WTC11 (cell line): ENCODE measurements at regions not wholly inside any gene's neighbourhood (a gene's known extent, or its start where the extent isn't known, plus 50 kb on each side); places are given as distances from the start of the nearest gene placed in this dataset.

Source experiments
- ATAC-seq: fragments of 200-7000 bp; cut with Tn5 transposase; 2 replicates; pipeline ENCODE4 v1.10.0; 2021; ENCODE audit warnings: mild to moderate bottlenecking, moderate library complexity
- CTCF ChIA-PET: fragments of 300-600 bp; sonication (Branson Sonifier 250); formaldehyde crosslinking; loops from one replicate; lab custom pipeline; 2021; ENCODE audit warnings: antibody characterized with exemption; lab: Charles Lee
- POLR2A ChIA-PET: fragments of 350-600 bp; sonication (Branson Sonifier 250); formaldehyde crosslinking; loops from one replicate; lab custom pipeline; 2021; ENCODE audit warnings: antibody characterized with exemption; lab: Charles Lee
- DNase-seq: peaks from one replicate; pipeline ENCODE4 v3.0.0; 2021; ENCODE audit warnings: low spot score
- H3K27ac Mint-ChIP-seq: 2 replicates; pipeline ENCODE4 v1.8.0; 2021; ENCODE audit warnings: mixed read lengths
- H3K27me3 Mint-ChIP-seq: 2 replicates; pipeline ENCODE4 v1.8.0; 2021; ENCODE audit warnings: low read depth, mild to moderate bottlenecking, moderate library complexity, mixed read lengths
- H3K36me3 Mint-ChIP-seq: 2 replicates; pipeline ENCODE4 v1.8.0; 2021; ENCODE audit warnings: mixed read lengths
- H3K4me1 Mint-ChIP-seq: 2 replicates; pipeline ENCODE4 v1.8.0; 2022; ENCODE audit warnings: mixed read lengths
- H3K4me3 Mint-ChIP-seq: 2 replicates; pipeline ENCODE4 v1.8.0; 2021; ENCODE audit warnings: mild to moderate bottlenecking, moderate library complexity, mixed read lengths
- H3K9me3 Mint-ChIP-seq: 2 replicates; pipeline ENCODE4 v1.8.0; 2021; ENCODE audit warnings: mixed read lengths
- ATF3 ChIP-seq: sonication (generic); formaldehyde crosslinking; conservative IDR thresholded peaks from 2 replicates; pipeline ENCODE4 v1.8.1; 2022; ENCODE audit warnings: mild to moderate bottlenecking, missing genetic modification reagents
- CBFB ChIP-seq: sonication (generic); formaldehyde crosslinking; IDR thresholded peaks from 2 replicates; pipeline ENCODE4 v1.8.1; 2022; ENCODE audit warnings: mild to moderate bottlenecking, low read depth, missing genetic modification reagents
- FOXJ3 ChIP-seq: sonication (generic); formaldehyde crosslinking; IDR thresholded peaks from 2 replicates; pipeline ENCODE4 v1.9.0; 2021; ENCODE audit warnings: missing genetic modification reagents, mild to moderate bottlenecking, borderline replicate concordance
- FOXP1 ChIP-seq: sonication (generic); formaldehyde crosslinking; IDR thresholded peaks from 2 replicates; pipeline ENCODE4 v1.8.0; 2022; ENCODE audit warnings: missing genetic modification reagents, mild to moderate bottlenecking, moderate library complexity, borderline replicate concordance
- HMGA2 ChIP-seq: fragments of 250-450 bp; sonication (Bioruptor Pico); IDR thresholded peaks from 2 replicates; pipeline ENCODE4 v1.4.0; 2021; ENCODE audit warnings: mild to moderate bottlenecking, moderate library complexity
- JAZF1 ChIP-seq: fragments of 250-450 bp; sonication (Bioruptor Pico); IDR thresholded peaks from 2 replicates; pipeline ENCODE4 v1.9.0; 2021; ENCODE audit warnings: moderate library complexity, mild to moderate bottlenecking, inconsistent platforms
- KAT7 ChIP-seq: sonication (generic); formaldehyde crosslinking; IDR thresholded peaks from 2 replicates; pipeline ENCODE4 v1.8.1; 2023; ENCODE audit warnings: missing genetic modification reagents, mild to moderate bottlenecking, borderline replicate concordance
- NFYB ChIP-seq: sonication (generic); formaldehyde crosslinking; conservative IDR thresholded peaks from 2 replicates; pipeline ENCODE4 v1.8.0; 2022; ENCODE audit warnings: low read depth, missing genetic modification reagents
- PREB ChIP-seq: sonication (generic); formaldehyde crosslinking; IDR thresholded peaks from 2 replicates; pipeline ENCODE4 v1.8.1; 2022; ENCODE audit warnings: mild to moderate bottlenecking, missing genetic modification reagents, moderate library complexity, borderline replicate concordance
- PRRX2 ChIP-seq: fragments of 250-450 bp; sonication (Bioruptor Pico); IDR thresholded peaks from 2 replicates; pipeline ENCODE4 v1.8.0; 2021; ENCODE audit warnings: mild to moderate bottlenecking
- RORB ChIP-seq: fragments of 250-450 bp; sonication (Bioruptor Pico); IDR thresholded peaks from 2 replicates; pipeline ENCODE4 v1.9.0; 2021; ENCODE audit warnings: mild to moderate bottlenecking
- SOX15 ChIP-seq: fragments of 250-450 bp; sonication (Bioruptor Pico); IDR thresholded peaks from 2 replicates; pipeline ENCODE4 v1.9.0; 2021; ENCODE audit warnings: mild to moderate bottlenecking
- STAT6 ChIP-seq: sonication (generic); formaldehyde crosslinking; conservative IDR thresholded peaks from 2 replicates; pipeline ENCODE4 v1.8.1; 2023; ENCODE audit warnings: mild to moderate bottlenecking, low read depth, missing genetic modification reagents, moderate library complexity
- TCF7 ChIP-seq: sonication (generic); formaldehyde crosslinking; IDR thresholded peaks from 2 replicates; pipeline ENCODE4 v1.8.0; 2022; ENCODE audit warnings: mild to moderate bottlenecking, low read depth, missing genetic modification reagents, moderate library complexity
- ZMAT4 ChIP-seq: fragments of 250-450 bp; sonication (Bioruptor Pico); IDR thresholded peaks from 2 replicates; pipeline ENCODE4 v1.9.0; 2021; ENCODE audit warnings: mild to moderate bottlenecking
- ZNF263 ChIP-seq: sonication (generic); formaldehyde crosslinking; IDR thresholded peaks from 2 replicates; pipeline ENCODE4 v1.8.1; 2022; ENCODE audit warnings: low read depth, mild to moderate bottlenecking, moderate library complexity, missing genetic modification reagents
- ZNF512 ChIP-seq: sonication (generic); formaldehyde crosslinking; IDR thresholded peaks from 2 replicates; pipeline ENCODE4 v1.8.1; 2022; ENCODE audit warnings: missing genetic modification reagents, borderline replicate concordance
- TF ChIP-seq, protein P1 (sequence below): sonication (generic); formaldehyde crosslinking; IDR thresholded peaks from 2 replicates; pipeline ENCODE4 v1.8.0; 2022; ENCODE audit warnings: mild to moderate bottlenecking, missing genetic modification reagents
- TF ChIP-seq, protein P2 (sequence below): sonication (generic); formaldehyde crosslinking; IDR thresholded peaks from 2 replicates; pipeline ENCODE4 v1.8.0; 2023; ENCODE audit warnings: missing genetic modification reagents
- TF ChIP-seq, protein P3 (sequence below): sonication (generic); formaldehyde crosslinking; IDR thresholded peaks from 2 replicates; pipeline ENCODE4 v1.8.1; 2023; ENCODE audit warnings: mild to moderate bottlenecking, missing genetic modification reagents, moderate library complexity
- TF ChIP-seq, protein P4 (sequence below): sonication (generic); formaldehyde crosslinking; IDR thresholded peaks from 2 replicates; pipeline ENCODE4 v1.8.0; 2022; ENCODE audit warnings: mild to moderate bottlenecking, missing genetic modification reagents
- TF ChIP-seq, protein P5 (sequence below): fragments of 200-600 bp; IDR thresholded peaks from 2 replicates; pipeline ENCODE4 v1.8.0; 2022; ENCODE audit warnings: antibody characterized with exemption

GRCh38 chr11:92658733-92659132 is 310.7 kb upstream of the MTNR1B start:
- peaks cover 10% of the 10 kb centered on the region for H3K4me1 Mint-ChIP-seq
- DNase-seq (no peak), ATAC-seq (no peak)
- no peak overlapping the region for H3K4me3 Mint-ChIP-seq
- no peaks in the 10 kb centered on the region for H3K27me3 Mint-ChIP-seq
- POLR2A ChIA-PET = no interaction called here
- H3K36me3 Mint-ChIP-seq = no peaks in the 10 kb centered on the region
- no peaks in the 10 kb centered on the region for H3K9me3 Mint-ChIP-seq
- TF ChIP-seq JAZF1 (CRISPR knock-in tag) (no peak), CBFB (CRISPR knock-in tag) (no peak), NFYB (CRISPR knock-in tag) (no peak), ATF3 (no peak), ZNF263 (CRISPR knock-in tag) (no peak), FOXJ3 (CRISPR knock-in tag) (no peak), TCF7 (CRISPR knock-in tag) (no peak), ZMAT4 (no peak), KAT7 (no peak), STAT6 (no peak), PRRX2 (CRISPR knock-in tag) (no peak), PREB (no peak), FOXP1 (CRISPR knock-in tag) (no peak)
- TF ChIP-seq, protein P1, sequence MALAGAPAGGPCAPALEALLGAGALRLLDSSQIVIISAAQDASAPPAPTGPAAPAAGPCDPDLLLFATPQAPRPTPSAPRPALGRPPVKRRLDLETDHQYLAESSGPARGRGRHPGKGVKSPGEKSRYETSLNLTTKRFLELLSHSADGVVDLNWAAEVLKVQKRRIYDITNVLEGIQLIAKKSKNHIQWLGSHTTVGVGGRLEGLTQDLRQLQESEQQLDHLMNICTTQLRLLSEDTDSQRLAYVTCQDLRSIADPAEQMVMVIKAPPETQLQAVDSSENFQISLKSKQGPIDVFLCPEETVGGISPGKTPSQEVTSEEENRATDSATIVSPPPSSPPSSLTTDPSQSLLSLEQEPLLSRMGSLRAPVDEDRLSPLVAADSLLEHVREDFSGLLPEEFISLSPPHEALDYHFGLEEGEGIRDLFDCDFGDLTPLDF (CRISPR knock-in tag) = no peak
- TF ChIP-seq, protein P2, sequence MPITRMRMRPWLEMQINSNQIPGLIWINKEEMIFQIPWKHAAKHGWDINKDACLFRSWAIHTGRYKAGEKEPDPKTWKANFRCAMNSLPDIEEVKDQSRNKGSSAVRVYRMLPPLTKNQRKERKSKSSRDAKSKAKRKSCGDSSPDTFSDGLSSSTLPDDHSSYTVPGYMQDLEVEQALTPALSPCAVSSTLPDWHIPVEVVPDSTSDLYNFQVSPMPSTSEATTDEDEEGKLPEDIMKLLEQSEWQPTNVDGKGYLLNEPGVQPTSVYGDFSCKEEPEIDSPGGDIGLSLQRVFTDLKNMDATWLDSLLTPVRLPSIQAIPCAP = no peak
- TF ChIP-seq, protein P3, sequence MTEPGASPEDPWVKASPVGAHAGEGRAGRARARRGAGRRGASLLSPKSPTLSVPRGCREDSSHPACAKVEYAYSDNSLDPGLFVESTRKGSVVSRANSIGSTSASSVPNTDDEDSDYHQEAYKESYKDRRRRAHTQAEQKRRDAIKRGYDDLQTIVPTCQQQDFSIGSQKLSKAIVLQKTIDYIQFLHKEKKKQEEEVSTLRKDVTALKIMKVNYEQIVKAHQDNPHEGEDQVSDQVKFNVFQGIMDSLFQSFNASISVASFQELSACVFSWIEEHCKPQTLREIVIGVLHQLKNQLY (CRISPR knock-in tag) = no peak
- TF ChIP-seq, protein P4, sequence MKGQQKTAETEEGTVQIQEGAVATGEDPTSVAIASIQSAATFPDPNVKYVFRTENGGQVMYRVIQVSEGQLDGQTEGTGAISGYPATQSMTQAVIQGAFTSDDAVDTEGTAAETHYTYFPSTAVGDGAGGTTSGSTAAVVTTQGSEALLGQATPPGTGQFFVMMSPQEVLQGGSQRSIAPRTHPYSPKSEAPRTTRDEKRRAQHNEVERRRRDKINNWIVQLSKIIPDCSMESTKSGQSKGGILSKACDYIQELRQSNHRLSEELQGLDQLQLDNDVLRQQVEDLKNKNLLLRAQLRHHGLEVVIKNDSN (CRISPR knock-in tag) = no peak
- no peak overlapping the region for H3K27ac Mint-ChIP-seq
- CTCF ChIA-PET = no interaction called here

DNA sequence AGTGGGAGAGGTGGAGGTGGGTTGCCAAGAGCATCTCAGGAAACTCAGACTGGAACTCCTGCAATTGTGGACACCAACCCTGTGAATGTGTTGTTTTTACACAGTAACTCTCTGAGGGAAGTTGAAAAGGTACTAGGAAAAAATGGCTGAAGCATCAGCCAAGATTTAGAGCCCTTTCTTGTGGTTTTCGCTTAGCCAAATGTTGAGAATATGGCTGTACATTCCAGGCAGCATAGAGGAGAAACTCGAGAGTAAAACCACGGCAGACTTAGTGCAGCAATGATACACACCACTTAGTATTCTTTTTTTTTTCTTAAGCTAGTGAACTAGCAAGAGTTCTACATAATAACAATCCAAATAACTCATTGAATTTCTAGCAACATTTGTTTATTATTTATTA is 309.7 kb upstream of the MTNR1B start:
- DNase-seq (no peak), ATAC-seq (no peak)
- Mint-ChIP-seq H3K4me1 (peaks cover 10% of the 10 kb centered on the region), H3K27me3 (no peaks in the 10 kb centered on the region), H3K36me3 (no peaks in the 10 kb centered on the region), H3K9me3 (no peaks in the 10 kb centered on the region), H3K4me3 (no peak overlapping the region), H3K27ac (no peak overlapping the region)
- ChIA-PET CTCF (no interaction called here), POLR2A (no interaction called here)
- TF ChIP-seq ZNF512 (CRISPR knock-in tag) = no peak
- TF ChIP-seq, protein P5, sequence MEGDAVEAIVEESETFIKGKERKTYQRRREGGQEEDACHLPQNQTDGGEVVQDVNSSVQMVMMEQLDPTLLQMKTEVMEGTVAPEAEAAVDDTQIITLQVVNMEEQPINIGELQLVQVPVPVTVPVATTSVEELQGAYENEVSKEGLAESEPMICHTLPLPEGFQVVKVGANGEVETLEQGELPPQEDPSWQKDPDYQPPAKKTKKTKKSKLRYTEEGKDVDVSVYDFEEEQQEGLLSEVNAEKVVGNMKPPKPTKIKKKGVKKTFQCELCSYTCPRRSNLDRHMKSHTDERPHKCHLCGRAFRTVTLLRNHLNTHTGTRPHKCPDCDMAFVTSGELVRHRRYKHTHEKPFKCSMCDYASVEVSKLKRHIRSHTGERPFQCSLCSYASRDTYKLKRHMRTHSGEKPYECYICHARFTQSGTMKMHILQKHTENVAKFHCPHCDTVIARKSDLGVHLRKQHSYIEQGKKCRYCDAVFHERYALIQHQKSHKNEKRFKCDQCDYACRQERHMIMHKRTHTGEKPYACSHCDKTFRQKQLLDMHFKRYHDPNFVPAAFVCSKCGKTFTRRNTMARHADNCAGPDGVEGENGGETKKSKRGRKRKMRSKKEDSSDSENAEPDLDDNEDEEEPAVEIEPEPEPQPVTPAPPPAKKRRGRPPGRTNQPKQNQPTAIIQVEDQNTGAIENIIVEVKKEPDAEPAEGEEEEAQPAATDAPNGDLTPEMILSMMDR = no peak
- TF ChIP-seq RORB = no peak
- TF ChIP-seq CBFB (CRISPR knock-in tag) = no peak
- no peak for TF ChIP-seq JAZF1 (CRISPR knock-in tag)
- TF ChIP-seq SOX15 = no peak
- no peak for TF ChIP-seq HMGA2
